Thoracic aorta (tissue), 2 donors: ENCODE measurements at regions not wholly inside any gene's neighbourhood (a gene's known extent, or its start where the extent isn't known, plus 50 kb on each side); places are given as distances from the start of the nearest gene placed in this dataset.

Experiments
- ATAC-seq: fragments of 150-250 bp; one replicate; pipeline ENCODE4 v1.8.0; 2017; ENCODE audit warnings: low read depth; ENCODE audit not compliant: insufficient number of reproducible peaks, low FRiP score
- DNase-seq: peaks from one replicate; pipeline ENCODE4 v3.0.0-alpha.2; 2020; ENCODE audit warnings: low spot score
- H3K27ac ChIP-seq, 2 donors: fragments of 200-600 bp; sonication (generic); 1 replicate in 1 of 2; 2 replicates in 1 of 2; pipeline ENCODE4 v1.5.1; 2016; ENCODE audit warnings: mild to moderate bottlenecking in 2 of 2, moderate library complexity in 2 of 2
- H3K27me3 ChIP-seq: fragments of 200-600 bp; sonication (generic); replicated peaks from 2 replicates; pipeline ENCODE4 v1.6.0; 2016; ENCODE audit warnings: mild to moderate bottlenecking; ENCODE audit not compliant: insufficient read depth
- H3K36me3 ChIP-seq: fragments of 200-600 bp; sonication (generic); one replicate; pipeline ENCODE4 v1.5.1; 2016
- H3K4me1 ChIP-seq, 2 donors: fragments of 200-600 bp; sonication (generic); 1 replicate in 1 of 2; 2 replicates in 1 of 2; pipeline versions ENCODE4 v1.5.1 to v1.6.0; 2016; ENCODE audit warnings: low read depth in 2 of 2, mild to moderate bottlenecking in 1 of 2; ENCODE audit not compliant: control insufficient read depth in 1 of 2
- H3K4me3 ChIP-seq: fragments of 200-600 bp; sonication (generic); 2 replicates; pipeline ENCODE4 v1.5.1; 2016; ENCODE audit warnings: mild to moderate bottlenecking
- H3K9me3 ChIP-seq: fragments of 200-600 bp; sonication (generic); 2 replicates; pipeline ENCODE4 v1.5.1; 2016
- TF ChIP-seq, protein P1 (sequence below): fragments of 200-600 bp; sonication (generic); IDR thresholded peaks from one replicate; pipeline ENCODE4 v1.5.1; 2019; ENCODE audit warnings: antibody characterized with exemption

DNA sequence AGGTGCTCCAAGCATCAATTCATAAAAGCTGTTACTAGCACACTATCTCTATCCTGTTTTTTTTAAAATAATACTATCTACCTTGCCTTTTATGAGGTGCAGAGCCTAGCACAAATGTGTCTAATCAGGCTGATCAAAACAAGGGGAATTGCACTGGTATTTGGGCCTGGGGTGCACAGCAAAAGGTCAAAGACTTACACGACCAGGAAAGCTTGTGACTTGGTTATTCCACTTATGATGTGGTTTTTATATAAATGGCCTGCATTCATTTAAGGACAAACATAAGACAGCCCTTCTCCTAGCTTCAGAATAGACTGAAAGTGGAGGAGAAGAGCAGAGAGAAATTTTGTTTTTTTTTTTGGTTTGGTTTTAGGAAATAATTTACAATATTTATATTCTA is 98.4 kb upstream of the SGIP1 start:
- DNase-seq (no peak), ATAC-seq (no peak)
- no peak overlapping the region for H3K27ac ChIP-seq
- H3K4me1 ChIP-seq = no peaks in the 10 kb centered on the region
- H3K27me3 ChIP-seq = no peaks in the 10 kb centered on the region
- TF ChIP-seq, protein P1, sequence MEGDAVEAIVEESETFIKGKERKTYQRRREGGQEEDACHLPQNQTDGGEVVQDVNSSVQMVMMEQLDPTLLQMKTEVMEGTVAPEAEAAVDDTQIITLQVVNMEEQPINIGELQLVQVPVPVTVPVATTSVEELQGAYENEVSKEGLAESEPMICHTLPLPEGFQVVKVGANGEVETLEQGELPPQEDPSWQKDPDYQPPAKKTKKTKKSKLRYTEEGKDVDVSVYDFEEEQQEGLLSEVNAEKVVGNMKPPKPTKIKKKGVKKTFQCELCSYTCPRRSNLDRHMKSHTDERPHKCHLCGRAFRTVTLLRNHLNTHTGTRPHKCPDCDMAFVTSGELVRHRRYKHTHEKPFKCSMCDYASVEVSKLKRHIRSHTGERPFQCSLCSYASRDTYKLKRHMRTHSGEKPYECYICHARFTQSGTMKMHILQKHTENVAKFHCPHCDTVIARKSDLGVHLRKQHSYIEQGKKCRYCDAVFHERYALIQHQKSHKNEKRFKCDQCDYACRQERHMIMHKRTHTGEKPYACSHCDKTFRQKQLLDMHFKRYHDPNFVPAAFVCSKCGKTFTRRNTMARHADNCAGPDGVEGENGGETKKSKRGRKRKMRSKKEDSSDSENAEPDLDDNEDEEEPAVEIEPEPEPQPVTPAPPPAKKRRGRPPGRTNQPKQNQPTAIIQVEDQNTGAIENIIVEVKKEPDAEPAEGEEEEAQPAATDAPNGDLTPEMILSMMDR = no peak
- no peak overlapping the region for H3K4me3 ChIP-seq
- H3K36me3 ChIP-seq = no peaks in the 10 kb centered on the region
- H3K9me3 ChIP-seq = peaks cover 6% of the 10 kb centered on the region

DNA sequence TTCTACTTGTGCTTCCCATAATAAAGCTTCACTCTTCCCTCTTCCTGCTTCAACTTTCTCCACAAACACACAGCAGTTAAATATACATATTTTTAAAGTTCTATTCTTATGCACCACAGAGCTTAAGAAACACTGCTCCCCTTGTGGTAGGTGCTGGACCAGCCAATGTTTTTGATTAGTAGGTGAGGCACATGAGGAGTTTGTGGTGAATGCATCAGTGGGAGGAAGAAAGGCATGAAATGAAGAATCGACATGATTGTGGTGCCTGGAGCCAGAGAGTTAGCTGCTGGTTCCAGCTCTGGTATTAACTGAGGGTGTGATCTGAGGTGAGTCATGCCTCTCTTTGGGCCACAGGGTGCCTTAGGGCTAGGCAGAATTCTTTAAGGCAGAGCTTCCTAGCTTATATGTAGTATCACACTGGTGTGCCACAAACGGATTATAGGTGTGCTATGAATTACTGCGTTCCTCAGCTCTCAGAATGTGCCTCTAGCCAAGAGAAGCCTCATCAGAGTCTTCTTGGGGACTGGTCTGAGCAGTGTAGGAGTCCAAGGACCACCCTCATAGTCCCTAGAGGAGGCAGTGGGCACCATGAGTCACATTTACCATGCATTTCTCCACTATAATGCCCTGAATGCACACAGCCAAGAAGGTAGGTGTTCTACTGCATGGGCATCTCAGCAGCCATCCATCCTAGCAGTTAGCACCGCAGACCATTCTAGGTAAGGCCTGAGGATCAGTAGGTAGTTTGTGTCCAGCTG is 97.4 kb upstream of the SGIP1 start:
- TF ChIP-seq, protein P1 = no peak

DNA sequence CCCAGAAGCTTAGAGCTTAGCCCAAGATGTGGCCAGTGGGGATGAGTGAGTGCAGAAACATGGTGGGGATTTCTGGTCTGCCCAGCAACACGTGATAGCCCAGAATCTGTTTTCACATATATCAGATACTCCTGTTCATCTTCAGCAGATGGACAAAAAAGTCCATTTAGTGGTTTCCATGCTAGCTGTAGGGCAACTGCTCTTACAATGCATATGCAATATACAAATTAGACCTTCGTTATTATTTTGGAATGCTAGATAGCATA is 96.9 kb upstream of the SGIP1 start:
- no peaks in the 10 kb centered on the region for H3K27me3 ChIP-seq
- DNase-seq (no peak), ATAC-seq (no peak)
- no peaks in the 10 kb centered on the region for H3K36me3 ChIP-seq
- TF ChIP-seq, protein P1 = no peak
- no peak overlapping the region for H3K4me3 ChIP-seq
- H3K9me3 ChIP-seq = no peaks in the 10 kb centered on the region
- H3K27ac ChIP-seq = no peak overlapping the region
- no peaks in the 10 kb centered on the region for H3K4me1 ChIP-seq

More for the DNA sequence above, 97.4 kb upstream of the SGIP1 start:
- no peaks in the 10 kb centered on the region for H3K9me3 ChIP-seq
- no peaks in the 10 kb centered on the region for H3K4me1 ChIP-seq
- H3K36me3 ChIP-seq = no peaks in the 10 kb centered on the region
- no peak overlapping the region for H3K27ac ChIP-seq
- no peak overlapping the region for H3K4me3 ChIP-seq
- ATAC-seq (no peak), DNase-seq (no peak)
- no peaks in the 10 kb centered on the region for H3K27me3 ChIP-seq

DNA sequence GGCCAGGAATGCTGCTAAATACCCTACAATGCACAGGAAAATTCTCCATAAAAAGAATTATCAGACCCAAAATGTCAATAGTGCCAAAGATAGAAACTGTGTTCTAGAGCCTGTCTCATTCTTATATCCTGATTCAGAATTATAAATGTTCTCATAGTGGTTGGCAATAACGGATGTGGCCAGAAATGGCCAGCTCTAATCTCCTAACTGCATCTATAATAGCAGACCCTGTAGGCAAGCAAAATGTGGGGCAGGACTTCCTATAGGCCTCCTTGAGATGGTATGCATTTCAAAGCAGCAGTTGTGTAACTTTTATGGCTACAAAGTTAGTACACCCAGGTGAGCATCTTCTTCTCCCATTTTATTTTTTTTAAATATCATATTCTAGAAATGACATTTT is 95.9 kb upstream of the SGIP1 start:
- Histone ChIP-seq H3K27me3 (no peaks in the 10 kb centered on the region), H3K27ac (no peak overlapping the region), H3K36me3 (no peaks in the 10 kb centered on the region), H3K4me1 (no peaks in the 10 kb centered on the region), H3K4me3 (no peak overlapping the region), H3K9me3 (no peaks in the 10 kb centered on the region)
- DNase-seq (no peak), ATAC-seq (no peak)
- TF ChIP-seq, protein P1 = no peak

DNA sequence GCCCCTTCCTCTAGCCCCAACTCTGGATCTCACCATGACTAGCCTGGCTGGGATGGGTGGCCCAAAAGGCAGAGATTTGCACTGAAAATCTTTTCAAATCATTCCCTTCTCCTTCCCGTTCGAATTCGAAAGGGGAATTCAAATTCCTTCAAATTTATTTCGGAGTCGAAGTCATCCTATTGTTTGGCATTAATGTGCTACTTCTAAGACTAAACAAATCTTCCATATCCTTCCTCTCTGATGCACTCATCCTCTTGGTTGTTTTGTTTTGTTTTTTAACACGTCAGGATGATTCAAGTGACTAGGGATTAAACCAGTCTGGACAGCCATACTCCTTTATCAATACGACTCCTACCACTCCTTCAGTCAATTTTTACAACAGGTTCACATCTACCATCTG is 95.5 kb upstream of the SGIP1 start:
- no peak overlapping the region for H3K27ac ChIP-seq
- no peaks in the 10 kb centered on the region for H3K4me1 ChIP-seq
- H3K4me3 ChIP-seq = no peak overlapping the region
- H3K9me3 ChIP-seq = no peaks in the 10 kb centered on the region
- TF ChIP-seq, protein P1 = no peak
- DNase-seq (no peak), ATAC-seq (no peak)
- no peaks in the 10 kb centered on the region for H3K36me3 ChIP-seq
- no peaks in the 10 kb centered on the region for H3K27me3 ChIP-seq
